IPS-NIHi7 (cell line): ENCODE measurements at regions not wholly inside any gene's neighbourhood (a gene's known extent, or its start where the extent isn't known, plus 50 kb on each side); places are given as distances from the start of the nearest gene placed in this dataset.

Source experiments
- DNase-seq: peaks from one replicate; pipeline ENCODE4 v3.0.0; 2012; ENCODE audit warnings: mixed read lengths; ENCODE audit errors: extremely low spot score

DNA sequence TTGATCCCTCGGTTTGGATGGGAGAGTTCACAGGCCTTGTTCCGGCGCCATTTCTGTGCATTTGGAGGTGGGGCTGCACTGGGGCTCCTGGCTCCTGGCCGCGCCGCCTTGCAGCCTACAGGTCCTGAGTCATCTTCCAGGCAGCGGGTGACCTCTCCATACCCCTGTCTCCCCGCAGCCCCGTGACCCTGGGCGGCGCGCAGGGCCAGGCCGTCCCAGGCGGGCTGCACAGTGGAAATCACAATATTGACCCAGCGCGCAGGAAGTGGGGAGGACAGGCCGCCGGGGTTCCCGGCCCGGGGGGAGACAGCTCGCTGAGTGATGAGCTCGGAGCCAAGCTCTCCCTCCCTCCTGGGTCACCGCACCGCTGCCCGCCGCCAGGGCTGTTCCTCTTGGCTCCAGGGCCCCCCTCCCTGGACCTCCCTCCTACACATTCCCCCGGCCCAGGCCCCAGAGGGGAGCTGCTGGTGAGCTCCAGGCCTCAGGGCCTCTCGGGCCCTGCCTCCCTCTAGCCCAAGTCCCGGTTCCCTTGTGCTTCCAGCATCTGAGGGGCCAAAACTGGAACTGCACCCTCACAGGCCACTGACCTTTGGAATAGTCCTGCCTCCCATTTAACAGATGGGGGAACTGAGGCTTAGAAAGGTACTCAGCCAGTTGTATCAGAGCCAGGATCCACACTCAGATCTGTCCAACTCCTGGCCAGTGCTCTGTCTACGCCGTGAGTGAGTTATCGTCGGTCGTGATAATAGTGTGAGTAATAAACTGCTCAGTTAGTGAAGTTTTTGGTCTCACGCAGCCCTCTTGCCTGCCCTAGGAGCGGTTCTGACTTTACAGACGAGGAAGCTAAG lies 142.9 kb upstream of the WNT4 start:
- DNase-seq, result peak; percentile 8

DNA sequence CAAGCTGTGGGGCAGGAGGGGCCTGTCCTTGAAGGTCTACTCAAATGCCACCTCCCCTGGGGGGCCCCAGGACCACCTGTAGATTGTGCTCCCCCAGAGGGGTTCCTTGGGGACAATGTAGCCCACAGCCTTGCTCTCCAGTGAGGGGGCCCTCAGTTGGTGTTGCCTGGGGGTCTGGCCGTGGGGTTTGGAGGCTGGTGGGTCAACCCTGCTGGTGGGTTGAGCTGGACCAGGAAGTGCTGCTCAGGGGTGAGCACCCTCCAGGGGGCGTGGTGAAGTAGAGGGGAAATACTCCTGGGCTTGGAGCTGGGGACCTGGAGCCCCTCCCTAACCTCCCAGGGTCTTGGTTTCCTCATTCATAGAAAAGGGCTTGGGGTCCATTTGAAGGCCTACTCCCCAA lies 143.6 kb upstream of the WNT4 start:
- DNase-seq, result peak; percentile 46

DNA sequence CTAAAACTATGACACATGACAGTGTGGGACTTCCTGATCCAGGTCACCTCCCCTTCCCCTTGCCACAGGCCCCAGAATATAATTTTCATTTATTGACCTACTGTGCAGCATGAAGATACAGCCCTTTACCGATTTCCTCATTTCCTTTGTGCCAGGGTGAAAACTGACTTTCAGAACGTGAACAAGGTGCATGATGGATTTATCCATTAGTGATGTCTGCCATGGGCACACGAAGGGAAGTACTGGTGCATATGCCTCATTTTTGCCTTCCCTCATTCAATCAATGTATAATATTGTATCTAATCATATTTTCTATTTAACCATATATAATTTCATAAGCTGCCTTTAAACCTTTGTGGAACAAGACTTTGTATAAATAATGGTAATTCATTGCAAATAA lies 144.4 kb upstream of the WNT4 start:
- DNase-seq, result no peak

GRCh38 chr1:22287946-22288520 lies 145.1 kb upstream of the WNT4 start:
- peak; percentile 13 for DNase-seq

DNA sequence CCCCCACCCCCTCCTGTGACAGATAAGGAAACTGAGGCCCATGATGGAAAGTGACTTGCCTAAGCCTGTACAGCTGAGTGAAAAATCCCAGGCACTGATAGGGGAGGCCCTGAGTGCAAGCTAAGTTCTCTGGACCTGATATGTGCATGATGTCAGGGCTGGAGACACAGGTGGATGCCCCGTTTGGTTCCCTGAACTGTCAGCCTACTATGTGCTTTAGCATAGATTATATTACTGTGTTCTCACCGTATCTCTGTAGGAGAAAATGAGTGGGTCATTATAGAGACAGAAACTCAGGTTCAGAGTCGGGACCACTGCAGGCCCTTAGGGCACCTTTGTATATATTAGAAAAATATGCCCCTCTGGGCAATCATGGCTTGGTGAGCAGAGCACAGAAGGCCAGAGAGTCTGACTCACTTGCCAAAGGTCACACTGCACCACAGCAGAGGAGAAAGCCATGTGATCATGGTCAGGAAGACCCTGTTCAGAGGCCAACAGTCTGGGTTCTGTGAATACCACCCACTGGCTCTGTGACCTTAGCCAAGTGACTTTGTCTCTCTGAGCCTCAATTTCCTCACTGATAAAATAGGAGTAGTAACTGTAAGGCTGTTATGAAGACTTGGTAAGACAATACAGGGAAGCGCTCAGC lies 145.8 kb upstream of the WNT4 start:
- DNase-seq, result peak; percentile 3

DNA sequence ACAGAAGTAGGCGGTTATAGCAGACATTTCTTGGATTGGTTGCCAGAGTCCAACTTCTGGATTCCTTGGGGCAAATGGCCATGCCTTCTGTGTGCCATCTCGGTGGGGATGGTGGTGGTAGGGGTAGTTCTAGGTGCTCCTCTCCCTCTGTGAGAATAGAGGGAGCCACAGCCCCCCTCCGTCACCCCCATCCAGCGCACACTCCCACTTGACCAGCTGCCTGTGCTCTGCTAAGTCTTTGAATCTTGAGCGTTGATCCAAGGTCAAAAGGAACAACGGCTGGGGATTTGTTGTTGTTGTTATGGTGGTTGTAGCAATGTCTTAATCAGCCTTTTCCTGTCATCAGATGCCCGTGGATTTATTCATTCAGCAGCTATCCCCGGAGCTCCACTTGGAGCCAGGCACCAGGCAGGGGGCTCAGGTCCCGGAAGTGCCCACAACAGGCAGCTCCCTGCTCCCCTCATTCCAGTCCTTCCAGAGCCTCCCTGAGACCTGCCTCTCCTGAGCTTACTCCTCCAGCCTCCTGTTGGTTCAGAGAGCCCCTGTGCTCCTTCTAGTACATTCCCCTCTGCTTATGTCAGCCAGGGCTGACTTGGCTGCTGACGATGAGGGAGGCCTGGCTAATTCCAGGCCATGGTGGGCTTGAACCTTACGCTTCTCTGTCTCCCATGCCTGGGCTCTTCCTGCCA lies 146.6 kb upstream of the WNT4 start:
- DNase-seq, result peak; percentile 23

- DNase-seq, result peak; percentile 4
Observed at GRCh38 chr1:22290157-22290556, 147.3 kb upstream of the WNT4 start.

DNA sequence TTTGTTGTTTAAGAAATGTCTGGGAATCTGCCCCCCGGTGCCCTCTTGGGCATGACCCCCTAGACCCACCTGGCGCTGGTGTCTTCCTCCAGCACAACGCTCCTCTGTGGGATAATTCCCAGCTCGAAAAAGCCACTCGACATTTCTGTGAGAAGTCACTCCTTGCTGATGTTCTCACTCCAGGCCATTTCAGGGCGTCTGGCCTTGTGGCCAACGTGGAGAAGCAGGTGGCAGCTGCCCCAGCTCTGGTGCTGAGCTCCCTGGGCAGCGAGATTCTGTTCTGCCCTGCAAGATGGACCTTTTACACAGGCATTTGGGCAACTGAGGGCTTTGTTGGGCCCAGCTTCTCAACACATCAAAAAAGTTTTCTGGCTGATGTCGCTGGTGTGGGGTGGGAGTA lies 147.7 kb upstream of the WNT4 start:
- DNase-seq, result peak; percentile 7

DNA sequence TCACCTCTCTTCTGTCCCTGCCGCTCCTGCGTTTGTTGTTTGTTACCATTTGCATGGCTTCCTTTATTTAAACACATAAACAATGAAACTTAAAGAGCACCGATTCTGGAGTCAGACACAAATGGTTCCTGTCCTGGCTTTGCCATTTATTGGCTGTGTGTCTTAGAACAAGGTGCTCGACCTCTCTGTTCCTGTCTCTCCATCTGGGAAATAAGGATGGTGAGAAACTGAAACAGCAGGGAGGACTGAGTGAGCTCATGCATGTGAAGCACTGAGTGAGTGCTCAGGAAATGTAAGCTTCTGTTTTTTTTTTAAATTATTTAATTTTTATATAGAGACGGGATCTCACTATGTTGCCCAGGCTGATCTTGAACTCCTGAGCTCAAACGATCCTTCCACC lies 148.2 kb upstream of the WNT4 start:
- DNase-seq, result no peak

DNA sequence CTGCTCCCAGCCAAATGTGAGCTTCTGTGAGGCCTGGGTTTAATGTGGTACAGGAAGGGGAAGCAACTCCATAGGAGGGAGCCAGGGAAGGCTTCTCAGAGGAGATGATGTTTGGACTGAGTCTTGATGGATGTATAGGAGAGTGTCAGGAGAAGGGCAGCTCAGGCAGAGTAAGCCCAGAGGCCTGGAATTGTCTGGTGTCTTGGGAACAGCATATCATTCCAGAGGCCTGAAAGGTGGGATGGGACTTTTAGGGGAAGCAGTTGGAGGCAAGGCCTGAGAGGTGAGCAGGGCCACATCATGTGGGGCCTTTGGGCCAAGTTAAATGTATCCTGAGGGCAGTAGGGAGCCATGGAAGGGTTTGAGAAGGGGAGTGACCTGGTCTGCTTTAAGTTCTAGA lies 148.6 kb upstream of the WNT4 start:
- DNase-seq, result peak; percentile 4

GRCh38 chr1:22292011-22292788 lies 149.3 kb upstream of the WNT4 start:
- peak; percentile 13 for DNase-seq

- DNase-seq, result peak; percentile 4
Observed at GRCh38 chr1:22295396-22295795, 152.5 kb upstream of the WNT4 start.

DNA sequence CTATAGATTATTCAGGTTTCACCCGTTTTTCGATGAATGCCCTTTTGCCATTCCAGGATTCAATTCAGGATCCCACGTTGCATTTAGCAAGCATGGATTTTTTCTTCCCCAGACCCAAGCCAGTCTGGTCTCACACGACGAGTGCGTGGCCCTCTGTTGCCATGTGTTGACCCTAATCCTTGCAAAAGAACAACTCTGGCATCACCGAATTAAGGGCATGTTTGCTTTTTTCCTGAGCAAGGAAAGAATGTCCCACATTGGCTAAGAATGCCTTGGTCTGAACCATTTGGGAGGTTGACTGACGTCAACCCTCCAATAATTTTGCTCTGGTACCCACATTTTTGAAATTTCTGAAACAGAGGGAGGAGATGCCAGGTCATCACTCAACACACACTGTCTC lies 153.0 kb upstream of the WNT4 start:
- peak; percentile 5 for DNase-seq

DNA sequence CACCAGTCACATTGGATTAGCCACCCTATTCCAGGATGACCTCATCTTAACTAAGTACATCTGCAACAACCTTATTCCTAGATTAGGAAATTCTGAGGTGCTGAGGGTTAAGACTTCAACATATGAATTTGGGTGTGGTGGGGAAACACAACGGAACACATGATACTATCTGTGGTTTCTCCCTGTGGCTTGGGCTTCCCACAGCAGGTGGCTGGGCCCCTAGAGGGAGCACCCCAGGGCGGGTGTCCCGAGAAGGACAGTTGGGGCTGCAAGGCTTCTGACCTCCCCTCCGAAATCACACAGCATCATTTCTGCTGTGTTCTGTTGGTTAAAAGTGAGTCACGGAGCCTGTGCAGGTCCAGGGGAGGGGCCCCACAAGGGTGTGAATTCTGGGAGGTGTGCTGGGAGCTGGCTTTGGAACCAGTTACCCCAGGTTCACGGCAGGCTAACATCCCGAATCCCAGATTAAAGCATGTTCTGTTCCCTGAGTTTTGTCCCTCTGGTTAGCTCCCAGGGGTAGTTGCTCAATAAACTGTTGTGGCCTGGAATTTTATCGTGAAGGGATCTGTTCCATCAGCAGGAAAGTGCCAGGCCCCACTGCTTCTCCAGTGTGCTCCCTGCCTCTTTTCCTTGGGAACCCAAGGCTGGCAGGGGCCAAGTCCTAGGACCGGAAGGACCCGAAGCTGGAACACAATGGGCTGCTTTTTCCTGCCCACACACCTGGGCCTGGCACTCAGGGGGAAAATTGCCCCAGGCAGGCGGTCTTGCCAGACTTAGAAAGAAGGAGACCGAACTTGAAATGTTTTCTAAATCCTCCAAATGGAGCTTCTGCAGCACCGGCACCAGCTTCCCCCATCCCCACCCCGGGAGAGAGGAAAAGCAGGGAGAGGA lies 154.0 kb upstream of the WNT4 start:
- DNase-seq, result peak; percentile 18

- DNase-seq, result peak; percentile 2
Observed at GRCh38 chr1:22297999-22298398, 153.7 kb upstream of the ZBTB40 start.

DNA sequence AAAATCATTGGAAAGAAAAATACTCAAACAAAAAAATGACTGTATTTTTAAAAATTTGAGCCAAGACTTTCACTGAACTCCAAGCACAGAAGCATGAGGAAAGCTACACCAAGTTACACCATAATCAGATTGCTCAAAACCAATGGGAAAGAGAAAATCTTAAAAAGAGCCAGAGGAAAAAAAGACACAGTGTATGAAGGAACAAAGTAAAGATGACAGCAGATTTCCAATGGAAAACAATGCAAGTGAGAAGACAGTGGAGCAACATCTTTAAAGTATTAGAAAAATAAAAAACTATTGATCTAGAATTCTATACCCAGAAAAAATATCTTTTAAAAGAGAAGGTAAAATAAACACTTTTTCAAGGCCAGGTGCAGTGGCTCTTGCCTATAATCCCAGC lies 147.8 kb upstream of the ZBTB40 start:
- DNase-seq, result no peak

GRCh38 chr1:22309572-22309971 lies 142.1 kb upstream of the ZBTB40 start:
- no peak for DNase-seq

- DNase-seq, result no peak
Observed at GRCh38 chr1:22311461-22311860, 140.2 kb upstream of the ZBTB40 start.

DNA sequence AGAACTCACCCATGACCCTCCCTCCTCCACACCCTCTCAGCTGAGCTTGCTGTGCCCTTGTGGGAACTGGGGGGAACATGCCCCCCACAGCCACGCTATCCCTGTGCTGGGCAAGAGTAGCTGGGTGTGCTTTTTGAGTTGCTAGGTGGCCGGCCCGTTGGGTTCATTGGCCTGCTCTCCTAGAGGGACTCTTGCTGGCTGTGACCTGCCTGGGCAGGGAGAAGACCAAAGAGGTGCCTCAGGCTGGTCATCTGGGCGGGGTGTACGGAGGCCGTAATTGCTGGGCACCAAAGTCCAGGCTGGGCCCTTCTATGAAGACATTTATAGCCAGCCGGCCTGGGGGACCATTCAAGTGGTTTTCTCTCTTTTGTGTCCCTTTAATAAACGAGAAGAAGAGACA lies 138.3 kb upstream of the ZBTB40 start:
- DNase-seq, result no peak

GRCh38 chr1:22314706-22315105 lies 136.9 kb upstream of the ZBTB40 start:
- DNase-seq, result no peak
